ENCODE measurements at regions not wholly inside any gene's neighbourhood (a gene's known extent, or its start where the extent isn't known, plus 50 kb on each side); places are given as distances from the start of the nearest gene placed in this dataset.

GRCh38 chr5:82822634-82822927 lies 254.6 kb downstream of the TMEM167A start:
- H3K9ac ChIP-seq (ENCODE audit: low read depth in 1 of 2, low read length in 2 of 2): no peak overlapping the region
- no peaks in the 10 kb centered on the region for H3K36me3 ChIP-seq (ENCODE audit: control insufficient read depth in 4 of 4, insufficient read depth in 3 of 4, low read depth in 1 of 4, low read length in 3 of 4)
- H3K4me3 ChIP-seq (ENCODE audit: low read depth in 1 of 3, low read length in 3 of 3): no peak overlapping the region

DNA sequence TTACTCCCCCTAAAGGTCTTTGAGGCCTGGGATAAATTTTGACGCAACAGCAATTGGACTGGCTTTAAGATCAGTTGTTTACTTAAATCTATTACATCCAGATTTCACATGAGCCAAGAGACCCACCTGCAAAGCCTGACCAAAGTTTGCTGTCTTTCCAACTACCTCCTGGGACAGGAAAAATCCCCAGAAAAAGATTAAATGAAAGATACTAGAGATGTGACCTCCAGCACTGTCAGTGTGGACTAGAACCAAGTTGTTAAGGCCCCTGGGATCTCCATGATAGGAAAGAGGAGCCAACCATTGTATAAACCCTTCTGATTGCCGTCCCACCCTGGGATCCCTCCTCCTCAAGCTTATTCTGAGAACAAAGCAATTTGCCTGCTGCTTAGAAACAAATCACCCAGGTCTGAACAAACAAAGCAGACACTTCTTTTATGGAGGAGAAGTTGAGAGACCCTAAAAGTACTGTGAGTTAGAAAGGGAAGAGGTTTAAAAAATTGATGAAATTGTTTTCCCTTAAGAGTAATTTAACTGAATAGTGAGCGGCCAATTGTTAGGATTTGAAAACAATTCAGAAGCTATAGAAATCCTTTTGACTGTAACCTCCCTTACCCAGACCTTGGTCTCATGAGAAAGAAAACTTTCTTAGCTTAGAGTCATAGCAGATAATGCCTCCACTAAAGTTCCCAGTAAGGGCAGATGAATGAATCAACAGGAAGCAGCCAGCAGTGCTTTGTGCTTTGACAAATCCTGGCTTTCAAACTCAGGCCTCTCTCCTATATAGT lies 255.2 kb downstream of the TMEM167A start:
- no peak for TF ChIP-seq FOXA1 (IDR thresholded peaks at IDR 0.05)
- no peak for TF ChIP-seq JUND (IDR thresholded peaks at IDR 0.05)
- no peak for TF ChIP-seq ATF3 (IDR thresholded peaks at IDR 0.05)
- TF ChIP-seq NR2F2 (IDR thresholded peaks at IDR 0.05): no peak
- TF ChIP-seq RXRA (IDR thresholded peaks at IDR 0.05): no peak
- no peak for TF ChIP-seq FOXA2 (IDR thresholded peaks at IDR 0.05)
- no peak for TF ChIP-seq MAX (IDR thresholded peaks at IDR 0.05)
- TF ChIP-seq GABPA (IDR thresholded peaks at IDR 0.05 in 1 of 2, conservative IDR thresholded peaks at IDR 0.05 in 1 of 2): no peak
- no peak for TF ChIP-seq HNF4G (IDR thresholded peaks at IDR 0.05)
- Histone ChIP-seq H3K4me1 (ENCODE audit: control insufficient read depth in 4 of 4, insufficient read depth in 4 of 4, low read length in 3 of 4) (no peaks in the 10 kb centered on the region), H3K27ac (ENCODE audit: low read depth in 1 of 2, low read length in 2 of 2) (no peak overlapping the region), H3K4me3 (ENCODE audit: low read depth in 1 of 3, low read length in 3 of 3) (no peak overlapping the region), H3K36me3 (ENCODE audit: control insufficient read depth in 4 of 4, insufficient read depth in 3 of 4, low read depth in 1 of 4, low read length in 3 of 4) (no peaks in the 10 kb centered on the region), H3K9me3 (ENCODE audit: control insufficient read depth in 4 of 4, low read length in 3 of 4) (no peaks in the 10 kb centered on the region), H3K9ac (ENCODE audit: low read depth in 1 of 2, low read length in 2 of 2) (no peak overlapping the region), H3K27me3 (ENCODE audit: control insufficient read depth in 4 of 4, insufficient read depth in 4 of 4, low read length in 3 of 4) (no peaks in the 10 kb centered on the region)
- WGBS: 82% methylated on average over 3 of the region's 3 CpGs
- no peak for DNase-seq (ENCODE audit: low spot score)

More at GRCh38 chr5:82822634-82822927, 254.6 kb downstream of the TMEM167A start:
- no peak for DNase-seq (ENCODE audit: low spot score)
- TF ChIP-seq RAD21 (IDR thresholded peaks at IDR 0.05): no peak
- TF ChIP-seq, protein P1, sequence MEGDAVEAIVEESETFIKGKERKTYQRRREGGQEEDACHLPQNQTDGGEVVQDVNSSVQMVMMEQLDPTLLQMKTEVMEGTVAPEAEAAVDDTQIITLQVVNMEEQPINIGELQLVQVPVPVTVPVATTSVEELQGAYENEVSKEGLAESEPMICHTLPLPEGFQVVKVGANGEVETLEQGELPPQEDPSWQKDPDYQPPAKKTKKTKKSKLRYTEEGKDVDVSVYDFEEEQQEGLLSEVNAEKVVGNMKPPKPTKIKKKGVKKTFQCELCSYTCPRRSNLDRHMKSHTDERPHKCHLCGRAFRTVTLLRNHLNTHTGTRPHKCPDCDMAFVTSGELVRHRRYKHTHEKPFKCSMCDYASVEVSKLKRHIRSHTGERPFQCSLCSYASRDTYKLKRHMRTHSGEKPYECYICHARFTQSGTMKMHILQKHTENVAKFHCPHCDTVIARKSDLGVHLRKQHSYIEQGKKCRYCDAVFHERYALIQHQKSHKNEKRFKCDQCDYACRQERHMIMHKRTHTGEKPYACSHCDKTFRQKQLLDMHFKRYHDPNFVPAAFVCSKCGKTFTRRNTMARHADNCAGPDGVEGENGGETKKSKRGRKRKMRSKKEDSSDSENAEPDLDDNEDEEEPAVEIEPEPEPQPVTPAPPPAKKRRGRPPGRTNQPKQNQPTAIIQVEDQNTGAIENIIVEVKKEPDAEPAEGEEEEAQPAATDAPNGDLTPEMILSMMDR (IDR thresholded peaks at IDR 0.05; ENCODE audit: low read depth, low read length, missing input control): no peak
- no peak for TF ChIP-seq SP1 (IDR thresholded peaks at IDR 0.05)
- TF ChIP-seq NR2F2 (IDR thresholded peaks at IDR 0.05): no peak
- TF ChIP-seq EGR1 (IDR thresholded peaks at IDR 0.05; ENCODE audit: low read depth in 2 of 2): no peak
- no peak for TF ChIP-seq ZBTB33 (IDR thresholded peaks at IDR 0.05)
- no peak for TF ChIP-seq TAF1 (conservative IDR thresholded peaks at IDR 0.05)
- TF ChIP-seq HNF4G (IDR thresholded peaks at IDR 0.05): no peak
- no peak for TF ChIP-seq GABPA (IDR thresholded peaks at IDR 0.05 in 1 of 2, conservative IDR thresholded peaks at IDR 0.05 in 1 of 2)
- TF ChIP-seq FOXA2 (IDR thresholded peaks at IDR 0.05): no peak
- TF ChIP-seq YY1 (IDR thresholded peaks at IDR 0.05): no peak
- TF ChIP-seq FOXA1 (IDR thresholded peaks at IDR 0.05): no peak
- Histone ChIP-seq H3K9me3 (ENCODE audit: control insufficient read depth in 4 of 4, low read length in 3 of 4) (no peaks in the 10 kb centered on the region), H3K27ac (ENCODE audit: low read depth in 1 of 2, low read length in 2 of 2) (no peak overlapping the region), H3K4me1 (ENCODE audit: control insufficient read depth in 4 of 4, insufficient read depth in 4 of 4, low read length in 3 of 4) (no peaks in the 10 kb centered on the region), H3K27me3 (ENCODE audit: control insufficient read depth in 4 of 4, insufficient read depth in 4 of 4, low read length in 3 of 4) (no peaks in the 10 kb centered on the region)
- WGBS: 88% methylated on average over 4 of the region's 4 CpGs
